ENCODE measurements at regions not wholly inside any gene's neighbourhood (a gene's known extent, or its start where the extent isn't known, plus 50 kb on each side); places are given as distances from the start of the nearest gene placed in this dataset.
A peak's percentile ranks its signal among the peaks of the same experiment; 100 is the strongest.

DNA sequence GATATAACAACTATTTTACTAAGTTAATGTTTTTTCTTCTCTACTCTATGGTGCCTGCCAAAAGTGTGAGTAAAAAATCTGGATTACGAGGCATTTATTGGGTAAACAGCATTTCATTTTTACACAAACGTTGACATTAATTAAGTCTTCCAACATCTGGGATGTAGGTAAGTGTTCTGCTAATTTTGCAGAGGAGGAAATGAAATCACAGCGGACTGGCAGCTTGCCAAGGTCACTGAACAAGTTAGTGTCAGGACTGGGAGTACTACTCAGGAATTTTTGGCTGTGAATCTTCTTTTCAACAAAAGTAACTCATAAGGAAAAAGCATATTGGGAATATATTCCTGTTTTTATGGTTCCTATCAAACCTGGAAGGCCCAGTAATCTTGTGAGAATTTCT lies 612.1 kb upstream of the FZD8 start:
- ATAC-seq (no peak), DNase-seq (peak; percentile 22 to 24)
- intact Hi-C loops (cut with DNase I, micrococcal nuclease): no loop called here

DNA sequence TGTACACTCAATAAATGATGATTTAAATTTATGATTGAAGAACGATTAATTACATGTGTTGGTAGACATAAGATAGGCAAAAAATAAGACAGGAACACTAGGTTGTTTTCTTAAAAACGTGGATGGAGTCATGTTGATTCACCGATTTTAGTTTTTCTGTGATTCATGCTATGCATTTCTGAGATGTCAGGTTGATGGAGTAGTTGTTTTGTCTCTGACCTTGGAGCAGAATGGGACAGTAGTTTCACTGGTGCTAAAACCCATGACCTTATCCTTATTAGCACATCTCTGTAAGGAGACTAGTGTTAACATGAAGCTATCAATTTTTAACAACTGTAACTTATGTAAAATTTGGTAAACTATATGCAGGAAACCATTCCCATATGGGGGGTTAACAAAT lies 611.6 kb upstream of the FZD8 start:
- ATAC-seq (no peak), DNase-seq (no peak)
- intact Hi-C loops (cut with DNase I, micrococcal nuclease): no loop called here

DNA sequence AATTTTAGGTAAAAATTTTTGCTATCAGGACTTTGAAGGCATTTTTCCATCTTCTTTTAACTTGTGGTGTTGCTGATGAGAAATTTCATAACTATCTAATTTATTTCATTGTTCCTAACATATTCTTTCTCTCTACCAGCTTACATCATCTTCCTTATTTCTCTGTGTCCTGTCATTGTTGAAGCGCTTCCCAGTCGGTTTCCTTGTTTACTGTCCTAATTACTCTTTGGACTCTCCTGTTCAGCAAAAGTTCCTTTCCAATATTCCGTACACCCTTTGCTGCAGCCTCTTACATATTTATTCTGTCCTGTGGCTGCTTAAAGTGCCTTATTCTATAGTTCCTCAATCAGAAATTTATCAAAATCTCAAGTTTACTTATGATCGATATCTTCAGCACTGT lies 609.0 kb upstream of the FZD8 start:
- ATAC-seq: no peak
- intact Hi-C loops (cut with DNase I, micrococcal nuclease): no loop called here
- no peak for DNase-seq

DNA sequence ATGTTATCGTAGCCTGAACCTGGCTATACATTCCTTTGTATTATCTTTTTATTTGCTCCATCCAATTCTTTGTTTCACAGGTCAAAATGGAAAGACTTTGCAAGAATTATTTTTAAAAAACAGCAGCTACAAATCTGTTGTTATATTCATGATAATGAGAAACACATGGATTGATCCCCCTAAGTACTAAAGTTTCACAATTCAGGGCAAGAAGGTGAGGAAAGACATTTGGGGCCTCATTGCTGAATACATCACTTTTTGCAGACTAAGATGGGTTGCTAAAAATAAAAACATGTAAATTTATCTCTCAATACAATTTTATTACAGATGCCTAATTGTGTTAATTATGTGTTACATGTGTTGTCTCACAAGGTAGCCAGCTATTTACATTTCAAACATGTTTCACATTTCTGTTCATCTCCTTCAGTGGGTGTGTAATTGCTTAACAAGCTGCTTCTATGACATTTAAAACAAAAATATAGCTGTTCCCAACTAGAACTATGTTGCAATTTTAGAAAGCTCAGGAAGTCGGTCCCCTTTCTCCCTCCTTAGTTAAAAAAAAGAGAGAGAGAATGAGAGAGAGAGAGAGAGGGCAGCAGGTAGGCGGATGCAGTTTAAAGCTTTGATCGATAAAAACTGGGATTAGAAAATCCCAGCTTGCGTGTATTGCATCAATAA lies 606.3 kb upstream of the FZD8 start:
- intact Hi-C loops (cut with DNase I, micrococcal nuclease): no loop called here
- DNase-seq (no peak), ATAC-seq (no peak)

DNA sequence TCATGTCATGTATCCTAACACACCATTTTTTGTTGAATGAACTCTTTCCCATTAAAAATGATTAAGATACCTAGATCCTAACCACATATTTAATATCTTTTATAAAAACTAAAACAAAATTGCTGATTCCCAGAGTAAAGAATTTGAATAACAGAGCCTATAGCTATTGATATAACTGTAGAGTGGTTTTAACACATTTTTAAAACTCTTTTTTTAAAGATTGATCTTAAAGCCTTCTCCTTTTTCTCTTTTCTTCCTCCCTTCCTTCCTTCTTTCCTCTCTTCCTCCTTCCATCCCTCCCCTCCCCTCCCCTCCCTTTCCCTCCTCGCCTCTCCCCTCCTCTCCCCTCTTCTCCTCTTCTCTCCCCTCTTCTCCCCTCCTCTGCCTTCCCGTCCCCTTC lies 605.4 kb upstream of the FZD8 start:
- intact Hi-C loops (cut with DNase I, micrococcal nuclease): no loop called here
- ATAC-seq (no peak), DNase-seq (no peak)

DNA sequence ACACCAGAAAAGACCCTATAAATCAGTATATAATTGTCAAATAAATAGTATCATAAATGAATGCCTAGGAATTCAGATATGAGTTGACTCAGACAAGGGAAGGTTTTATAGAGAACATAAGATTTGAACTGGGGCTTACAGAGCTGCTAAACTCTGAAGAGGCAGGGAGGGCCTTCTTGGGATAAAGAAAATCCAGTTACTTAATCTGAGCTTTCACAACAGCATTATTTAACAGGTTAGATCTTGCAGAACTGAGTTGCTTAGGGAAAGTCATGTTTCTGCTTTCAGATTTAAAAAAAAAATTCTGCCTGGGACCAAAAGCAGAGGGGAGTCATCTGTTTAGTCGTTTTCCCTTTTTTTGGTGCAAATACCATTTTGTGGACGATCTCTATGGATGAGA lies 594.8 kb upstream of the FZD8 start:
- DNase-seq: no peak
- intact Hi-C loops (cut with DNase I, micrococcal nuclease): no loop called here
- ATAC-seq: no peak

DNA sequence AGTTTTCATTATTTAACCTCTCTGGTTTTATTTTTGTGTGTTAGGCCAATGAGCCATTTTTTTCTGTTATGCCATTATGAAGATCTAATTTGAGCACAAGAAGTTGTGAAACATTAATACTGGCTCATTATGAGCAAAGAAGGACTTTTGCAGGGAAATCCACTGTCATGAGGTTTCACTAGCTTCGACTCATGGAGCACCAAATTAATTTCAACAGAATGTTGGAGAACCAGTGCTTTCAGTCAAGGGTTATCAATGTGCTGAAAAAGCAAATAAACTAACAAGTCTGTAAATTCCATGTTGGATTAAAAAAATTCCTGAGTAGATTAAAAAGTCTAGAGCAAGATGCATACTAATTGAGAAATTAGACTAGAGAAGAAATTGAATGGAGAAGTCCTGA lies 594.2 kb upstream of the FZD8 start:
- ATAC-seq (no peak), DNase-seq (no peak)
- intact Hi-C loops (cut with DNase I, micrococcal nuclease): no loop called here

DNA sequence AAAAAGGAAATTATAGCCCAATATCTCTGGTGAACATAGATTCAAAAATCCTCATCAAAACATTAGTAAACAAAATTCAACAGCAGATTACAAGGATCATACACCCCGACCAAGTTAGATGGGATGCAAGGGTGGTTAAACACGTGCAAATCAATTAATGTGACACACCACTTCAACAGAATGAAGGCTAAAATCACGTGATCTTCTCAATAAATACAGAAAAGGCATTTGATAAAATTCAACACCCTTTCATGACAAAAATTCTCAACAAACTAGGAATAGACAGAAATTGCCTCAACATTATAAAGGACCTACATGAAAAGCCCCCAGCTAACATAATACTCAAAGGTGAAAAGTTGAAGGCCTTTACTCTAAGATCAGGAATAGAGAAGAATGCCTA lies 590.8 kb upstream of the FZD8 start:
- intact Hi-C loops (cut with DNase I, micrococcal nuclease): no loop called here
- ATAC-seq: no peak

DNA sequence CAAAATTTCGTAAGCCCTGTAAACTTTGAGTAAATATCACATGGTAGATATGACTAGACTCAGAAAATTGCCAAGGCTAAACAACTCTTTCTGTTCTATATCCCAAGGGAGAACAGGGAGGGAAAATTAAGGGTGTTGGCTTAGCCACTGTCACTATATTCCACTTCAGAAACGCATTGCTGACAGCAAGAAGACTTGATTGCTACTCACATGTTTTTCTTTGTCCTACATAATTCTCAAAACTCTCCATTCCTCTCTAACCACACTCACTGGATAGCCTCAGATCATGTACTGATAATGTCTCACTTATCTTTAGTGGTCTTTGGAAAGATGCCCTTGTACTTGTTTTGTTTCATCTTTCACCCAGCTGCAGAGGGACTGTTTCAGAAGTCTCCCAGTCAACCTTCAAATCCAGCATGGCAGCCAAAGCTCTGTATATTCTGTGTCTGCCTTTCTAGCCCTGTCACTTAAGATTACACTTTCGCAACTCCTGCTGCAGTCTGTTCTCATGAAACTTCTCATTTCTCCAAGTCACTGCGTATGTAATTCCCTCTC lies 582.4 kb upstream of the FZD8 start:
- intact Hi-C loops (cut with DNase I, micrococcal nuclease): no loop called here
- DNase-seq (no peak), ATAC-seq (no peak)

More for the DNA sequence above, 590.8 kb upstream of the FZD8 start:
- no peak for DNase-seq

DNA sequence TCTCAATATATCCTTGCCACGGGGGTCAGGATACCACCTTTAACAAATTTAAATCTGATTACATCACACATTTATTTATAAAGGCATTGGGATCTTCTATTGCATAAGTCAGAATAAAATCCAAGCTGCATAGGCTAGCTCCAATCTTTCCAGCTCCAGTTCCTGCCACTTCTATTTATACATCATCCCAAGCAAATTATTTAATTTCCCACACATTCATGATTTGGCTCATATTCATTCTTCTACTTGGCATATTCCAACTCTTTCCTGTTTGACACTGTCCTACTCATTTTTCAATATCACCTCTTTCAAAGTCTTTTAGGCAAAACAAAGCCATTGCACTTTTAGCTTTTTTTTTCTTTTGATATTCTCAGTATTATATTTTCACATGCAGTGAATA lies 579.0 kb upstream of the FZD8 start:
- DNase-seq (no peak), ATAC-seq (no peak)
- intact Hi-C loops (cut with DNase I, micrococcal nuclease): no loop called here

DNA sequence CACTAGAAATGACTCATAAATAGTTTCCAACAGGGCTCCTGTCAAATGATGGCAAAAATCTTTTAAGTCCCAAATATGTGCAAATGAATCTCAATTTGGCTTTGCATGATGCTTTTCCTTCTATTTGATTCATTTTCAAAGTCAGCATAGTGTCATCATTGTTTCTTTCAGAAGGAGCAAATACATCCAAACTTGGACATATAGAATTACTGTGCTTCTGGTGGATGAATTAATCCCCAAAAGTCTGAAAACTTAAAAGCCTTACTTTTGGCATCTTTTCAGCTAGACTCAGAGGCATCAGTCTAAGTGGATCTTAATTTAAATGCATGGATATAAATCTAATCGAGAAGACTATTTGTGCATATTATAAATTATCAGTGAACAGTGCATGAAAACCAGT lies 578.1 kb upstream of the FZD8 start:
- intact Hi-C loops (cut with DNase I, micrococcal nuclease): no loop called here
- DNase-seq: no peak
- no peak for ATAC-seq

DNA sequence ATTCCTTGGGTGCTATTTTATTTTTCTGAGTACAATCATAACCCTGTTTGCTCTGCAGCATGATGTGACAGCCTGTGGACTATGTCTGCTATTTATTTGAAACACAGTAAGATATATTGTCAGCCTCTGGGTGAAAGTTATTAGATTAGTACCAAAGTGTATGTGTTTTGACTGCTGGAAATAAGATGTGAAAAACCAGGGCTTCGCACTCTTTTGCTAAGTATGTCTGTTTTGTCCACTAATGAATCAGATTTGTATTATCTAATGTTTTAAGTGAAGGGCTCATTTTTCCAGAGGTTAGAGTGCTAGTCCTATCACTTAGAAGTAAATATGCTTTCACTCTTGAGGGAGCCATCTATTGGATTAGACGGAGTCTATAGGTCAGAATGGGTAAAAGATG lies 569.8 kb upstream of the FZD8 start:
- no peak for ATAC-seq
- DNase-seq: no peak
- intact Hi-C loops (cut with DNase I, micrococcal nuclease): no loop called here

DNA sequence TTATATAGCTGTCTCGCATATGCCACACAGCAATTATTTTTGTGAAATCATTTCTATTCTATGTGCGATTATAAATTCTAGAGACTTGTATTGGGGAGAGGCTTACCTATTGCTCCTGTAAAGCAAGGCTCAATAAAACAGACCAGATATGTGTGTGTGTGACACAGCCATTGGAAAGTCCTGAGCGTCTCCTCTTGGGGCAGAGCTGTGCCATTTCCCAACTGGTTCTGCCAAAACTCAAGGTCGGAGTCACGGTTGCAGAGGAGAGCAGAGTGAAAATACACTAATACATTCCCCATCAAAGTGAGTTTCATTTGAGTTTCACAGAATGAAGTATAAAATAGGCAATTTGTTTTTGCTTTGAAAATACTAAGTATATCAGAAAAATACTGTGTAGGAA lies 567.4 kb upstream of the FZD8 start:
- ATAC-seq: no peak
- intact Hi-C loops (cut with DNase I, micrococcal nuclease): no loop called here
- DNase-seq: no peak

DNA sequence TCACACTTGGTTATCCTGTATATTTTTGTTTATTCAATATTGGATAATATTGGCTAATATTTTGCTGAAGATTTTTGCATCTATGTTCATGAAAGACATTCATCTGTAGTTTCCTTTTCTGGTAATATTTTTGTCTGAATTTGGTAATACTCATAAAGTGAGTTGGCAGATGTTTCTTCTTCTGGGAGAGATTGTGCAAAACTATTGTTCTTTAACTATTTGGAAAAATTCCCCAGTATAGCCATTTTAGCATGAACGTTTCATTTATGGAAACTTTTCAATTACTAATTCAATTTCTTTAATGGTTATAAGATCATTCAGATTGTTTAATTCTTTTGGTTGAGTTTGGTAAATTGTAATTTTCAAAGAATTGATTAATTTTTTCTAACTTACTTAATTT lies 560.8 kb upstream of the FZD8 start:
- intact Hi-C loops (cut with DNase I, micrococcal nuclease): no loop called here
- DNase-seq (no peak), ATAC-seq (no peak)

DNA sequence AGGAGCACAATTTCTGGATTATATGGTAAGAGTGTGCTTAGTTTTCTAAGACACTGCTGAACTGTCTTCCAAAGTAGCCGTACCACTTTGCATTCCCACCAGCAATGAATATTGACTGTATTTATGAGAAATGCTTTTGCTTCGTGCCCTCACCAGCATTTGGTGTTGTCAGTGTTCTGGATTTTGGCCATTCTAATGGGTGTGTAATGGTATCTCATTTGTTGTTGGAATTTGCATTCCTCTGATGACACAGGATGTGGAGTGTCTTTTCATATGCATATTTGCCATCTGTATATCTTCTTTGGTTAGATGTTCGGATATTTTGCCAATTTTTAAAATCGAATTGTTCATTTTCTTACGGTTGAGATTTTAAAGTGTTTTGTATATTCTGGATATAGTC lies 558.5 kb upstream of the FZD8 start:
- intact Hi-C loops (cut with DNase I, micrococcal nuclease): no loop called here
- no peak for DNase-seq
- ATAC-seq: no peak

DNA sequence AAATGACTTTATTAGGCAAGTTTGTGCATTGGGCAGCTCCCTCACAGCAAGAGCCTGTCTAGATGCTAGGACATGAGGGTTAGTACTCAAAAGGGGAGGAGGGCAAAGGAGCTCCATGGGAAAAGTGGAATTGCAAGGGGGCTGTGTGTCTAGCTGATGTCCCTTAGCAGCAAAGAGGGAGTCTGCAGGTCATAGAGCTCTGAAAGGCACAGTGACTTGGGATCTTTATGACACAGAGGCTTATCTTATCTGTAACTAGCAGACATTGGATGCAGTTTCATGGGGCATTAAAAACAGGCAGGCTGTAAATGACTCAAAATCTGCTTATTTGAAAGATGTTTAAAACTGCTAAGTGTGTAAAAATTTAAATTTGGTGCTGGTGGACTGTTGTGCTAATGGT lies 556.2 kb upstream of the FZD8 start:
- DNase-seq (no peak), ATAC-seq (no peak)
- intact Hi-C loops (cut with DNase I, micrococcal nuclease): no loop called here

DNA sequence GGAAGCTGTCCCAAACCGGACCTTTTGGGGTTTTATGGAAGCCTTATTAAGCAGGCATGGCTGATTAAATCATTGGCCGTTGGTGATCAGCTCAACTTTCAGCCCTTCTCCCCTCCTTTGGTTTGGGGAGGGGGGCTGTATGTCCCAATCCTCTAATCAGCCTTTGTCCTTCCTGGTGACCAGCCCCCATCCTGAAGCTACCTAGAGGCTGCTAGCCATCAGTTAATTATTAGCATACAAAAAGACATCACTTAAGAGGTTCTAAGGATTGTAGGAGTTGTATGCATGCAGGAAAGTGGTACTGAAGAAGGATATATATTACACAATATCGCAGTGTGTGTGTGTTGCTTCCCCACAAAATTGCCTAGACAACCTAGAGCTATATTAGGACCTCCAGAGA lies 553.3 kb upstream of the FZD8 start:
- intact Hi-C loops (cut with DNase I, micrococcal nuclease): no loop called here

DNA sequence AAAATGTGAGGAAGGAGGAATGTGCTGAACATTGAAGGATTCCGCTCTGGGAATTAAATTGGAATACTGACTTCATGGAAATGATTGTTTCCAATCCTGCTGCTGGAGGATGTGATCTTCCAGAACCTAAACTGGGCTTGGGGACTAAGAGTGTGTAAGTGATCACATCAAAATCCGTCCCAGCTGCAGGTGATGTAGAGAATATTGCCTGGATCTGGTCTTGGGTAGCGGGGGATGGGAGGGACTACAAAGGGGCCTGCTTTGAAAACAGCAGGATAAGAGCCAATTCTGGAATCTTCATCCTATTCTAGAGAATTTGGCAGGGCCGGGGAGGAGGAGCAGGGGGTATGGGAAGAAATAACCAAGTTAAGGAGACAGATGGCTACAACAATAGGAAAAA lies 552.2 kb upstream of the FZD8 start:
- ATAC-seq: no peak
- intact Hi-C loops (cut with DNase I, micrococcal nuclease): no loop called here
- DNase-seq: no peak

More for the DNA sequence above, 553.3 kb upstream of the FZD8 start:
- ATAC-seq (no peak), DNase-seq (no peak)

DNA sequence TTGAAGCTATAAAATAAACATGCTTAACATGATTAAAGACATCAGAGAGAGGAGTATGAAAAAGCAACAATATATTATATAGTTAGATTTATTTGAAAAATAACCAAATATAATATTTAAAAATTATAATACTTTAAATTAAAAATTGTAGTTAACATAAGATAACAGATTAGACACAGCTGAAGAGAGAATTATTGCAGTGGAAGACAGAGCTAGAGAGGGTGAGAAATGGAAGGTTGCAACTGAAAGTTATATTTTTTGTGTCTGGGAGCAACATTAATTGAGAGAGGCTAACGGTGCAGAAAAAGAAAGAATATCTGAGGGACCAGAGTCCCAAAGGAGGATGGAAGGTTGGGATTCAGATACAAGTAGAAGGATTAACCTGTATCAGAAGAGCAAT lies 548.9 kb upstream of the FZD8 start:
- intact Hi-C loops (cut with DNase I, micrococcal nuclease): no loop called here
- DNase-seq (no peak), ATAC-seq (no peak)

DNA sequence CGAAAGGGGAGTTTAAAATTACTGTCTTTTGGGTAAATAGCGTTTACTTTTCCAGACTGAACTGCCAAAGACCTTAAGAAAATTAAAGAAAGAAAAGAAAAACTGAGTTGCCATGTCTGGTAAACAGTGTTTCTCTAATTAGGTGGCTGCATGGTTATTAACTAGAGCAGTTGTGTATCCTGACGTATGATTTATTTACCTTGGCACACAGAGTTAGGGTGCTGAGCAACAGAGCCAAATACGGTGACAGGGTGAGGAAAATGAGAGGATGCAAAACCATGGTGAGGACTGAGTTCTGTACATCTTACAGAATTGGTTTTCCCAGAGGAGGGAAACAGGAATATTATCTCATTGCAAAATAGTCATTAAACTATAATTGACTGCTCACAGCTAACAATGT lies 546.4 kb upstream of the FZD8 start:
- DNase-seq: no peak
- no peak for ATAC-seq
- intact Hi-C loops (cut with DNase I, micrococcal nuclease): no loop called here

DNA sequence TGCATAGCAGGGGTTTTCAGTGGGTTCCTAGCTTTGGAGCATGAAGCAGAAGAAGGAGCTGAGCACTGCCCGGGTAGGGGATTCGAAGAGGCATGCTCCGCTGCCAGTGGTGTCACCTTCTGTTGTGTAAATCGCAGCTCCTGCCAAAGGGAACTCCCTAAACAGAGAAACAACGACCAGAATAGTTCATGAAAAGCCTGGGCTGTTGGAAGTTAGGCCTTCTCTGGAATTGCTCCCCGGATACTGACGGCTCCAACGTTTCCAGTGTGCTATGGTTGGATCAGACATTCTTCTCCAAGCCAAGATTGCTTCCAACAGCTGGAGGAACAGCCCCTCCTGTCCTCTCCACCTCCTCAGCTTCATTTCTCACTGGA lies 546.0 kb upstream of the FZD8 start:
- ATAC-seq: no peak
- intact Hi-C loops (cut with DNase I, micrococcal nuclease): no loop called here
- DNase-seq: no peak
